Mammary epithelial cell (primary cell): ENCODE measurements at regions not wholly inside any gene's neighbourhood (a gene's known extent, or its start where the extent isn't known, plus 50 kb on each side); places are given as distances from the start of the nearest gene placed in this dataset.

Experiments
- EZH2 ChIP-seq: IDR thresholded peaks from 2 replicates; pipeline ENCODE4 v1.6.1; 2012; ENCODE audit warnings: low read length, inconsistent platforms, borderline replicate concordance
- TF ChIP-seq, protein P1 (sequence below), 2 donors: IDR thresholded peaks in 1 of 2; conservative IDR thresholded peaks in 1 of 2; 2 replicates each; pipeline ENCODE4 v1.5.1; 2011 to 2012; ENCODE audit warnings: inconsistent platforms in 2 of 2, low read length in 2 of 2, mild to moderate bottlenecking in 2 of 2, control low read depth in 1 of 2, low read depth in 1 of 2; ENCODE audit not compliant: insufficient read depth in 1 of 2; ENCODE audit errors: extremely low read depth in 1 of 2

- TF ChIP-seq, protein P1, sequence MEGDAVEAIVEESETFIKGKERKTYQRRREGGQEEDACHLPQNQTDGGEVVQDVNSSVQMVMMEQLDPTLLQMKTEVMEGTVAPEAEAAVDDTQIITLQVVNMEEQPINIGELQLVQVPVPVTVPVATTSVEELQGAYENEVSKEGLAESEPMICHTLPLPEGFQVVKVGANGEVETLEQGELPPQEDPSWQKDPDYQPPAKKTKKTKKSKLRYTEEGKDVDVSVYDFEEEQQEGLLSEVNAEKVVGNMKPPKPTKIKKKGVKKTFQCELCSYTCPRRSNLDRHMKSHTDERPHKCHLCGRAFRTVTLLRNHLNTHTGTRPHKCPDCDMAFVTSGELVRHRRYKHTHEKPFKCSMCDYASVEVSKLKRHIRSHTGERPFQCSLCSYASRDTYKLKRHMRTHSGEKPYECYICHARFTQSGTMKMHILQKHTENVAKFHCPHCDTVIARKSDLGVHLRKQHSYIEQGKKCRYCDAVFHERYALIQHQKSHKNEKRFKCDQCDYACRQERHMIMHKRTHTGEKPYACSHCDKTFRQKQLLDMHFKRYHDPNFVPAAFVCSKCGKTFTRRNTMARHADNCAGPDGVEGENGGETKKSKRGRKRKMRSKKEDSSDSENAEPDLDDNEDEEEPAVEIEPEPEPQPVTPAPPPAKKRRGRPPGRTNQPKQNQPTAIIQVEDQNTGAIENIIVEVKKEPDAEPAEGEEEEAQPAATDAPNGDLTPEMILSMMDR (conservative IDR thresholded peaks at IDR 0.05 in 1 of 2, IDR thresholded peaks at IDR 0.05 in 1 of 2; ENCODE audit: extremely low read depth in 1 of 2, insufficient read depth in 1 of 2, low read depth in 1 of 2, low read length in 2 of 2) = no peak
- no peak for TF ChIP-seq EZH2
These were observed 762.3 kb downstream of the DCDC2C start for GRCh38 chr2:4465671-4466070.
